AG20443 (cell line): ENCODE measurements at regions not wholly inside any gene's neighbourhood (a gene's known extent, or its start where the extent isn't known, plus 50 kb on each side); places are given as distances from the start of the nearest gene placed in this dataset.
"Not testable (repeated sequence)": the region's sequence is repeated elsewhere in the genome, so short reads cannot be mapped to it uniquely, and the experiment has no call there.

ENCODE experiments used
- DNase-seq: peaks from one replicate; pipeline ENCODE4 v3.0.0; 2012; ENCODE audit warnings: low spot score, mixed read lengths

DNA sequence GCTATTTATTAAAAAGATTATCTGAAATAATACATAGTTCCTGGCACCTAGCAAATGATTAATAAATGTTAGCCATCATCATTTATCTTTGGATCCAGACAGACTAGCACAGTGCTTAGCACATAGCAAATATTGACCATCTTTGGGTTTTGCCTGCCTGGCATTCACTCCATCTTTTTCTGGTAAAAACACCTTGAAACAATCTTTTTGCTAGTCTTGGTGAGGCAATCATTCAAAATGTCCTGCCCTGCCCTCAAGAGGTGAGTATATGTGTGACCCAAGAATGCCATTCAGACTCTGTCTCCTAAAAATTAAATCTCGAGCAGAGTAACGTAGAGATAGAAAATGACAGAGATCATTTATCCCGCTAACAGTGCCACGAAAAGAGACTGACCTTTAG lies 78.3 kb upstream of the ZNF280D start:
- no peak for DNase-seq

GRCh38 chr15:56808160-56808559 lies 74.9 kb upstream of the ZNF280D start:
- DNase-seq = no peak

DNA sequence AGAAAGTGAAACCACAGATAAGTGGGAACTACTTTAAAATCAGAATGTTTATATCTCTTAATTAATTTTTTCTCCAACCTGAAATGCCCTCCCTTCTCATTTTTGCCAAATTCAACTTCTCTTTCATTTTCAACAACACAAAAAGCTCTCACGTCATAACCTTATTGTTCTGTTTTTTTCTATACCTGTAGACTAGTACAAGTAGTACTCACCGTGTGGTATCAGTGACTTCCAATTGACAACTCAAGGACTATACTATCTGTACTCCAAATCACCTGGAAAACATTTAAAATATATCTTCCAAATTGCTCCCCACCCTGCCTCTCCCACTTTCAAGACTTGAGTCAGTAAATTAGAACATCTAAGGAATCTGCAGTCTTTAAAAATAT lies 72.8 kb upstream of the ZNF280D start:
- DNase-seq = no peak

DNA sequence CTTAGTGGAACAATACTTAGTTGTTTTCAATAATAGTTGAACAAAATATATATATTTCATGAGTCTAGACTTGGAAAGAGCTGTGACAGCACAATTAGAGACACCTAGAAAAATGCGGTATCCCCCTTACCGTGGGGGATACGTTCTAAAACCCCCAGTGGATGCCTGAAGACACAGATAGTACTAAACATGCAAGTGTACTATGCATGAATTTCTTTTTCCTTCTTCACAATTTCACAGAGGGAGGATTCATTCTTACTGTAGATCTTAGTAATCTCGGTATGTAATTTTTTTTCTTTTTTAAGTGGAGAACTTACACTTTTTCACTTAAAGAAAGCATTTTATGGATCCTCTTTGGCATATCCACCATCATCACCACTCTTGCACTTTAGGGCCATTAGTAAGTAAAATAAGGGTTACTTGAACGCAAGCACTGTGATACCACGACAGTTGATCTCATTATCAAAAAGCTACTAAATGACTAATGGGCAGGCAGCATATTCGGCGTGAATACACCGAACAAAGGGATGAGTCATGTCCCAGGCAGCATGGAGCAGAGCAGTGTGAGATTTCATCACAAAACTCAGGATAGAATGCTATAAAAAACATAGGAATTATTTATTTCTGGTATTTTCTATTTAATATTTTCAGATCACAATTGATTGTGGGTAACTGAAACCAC lies 72.3 kb upstream of the ZNF280D start:
- DNase-seq = peak; percentile 83

- no peak for DNase-seq
Observed at GRCh38 chr15:56804938-56805337, 71.6 kb upstream of the ZNF280D start.

GRCh38 chr15:56804279-56804678 lies 71.0 kb upstream of the ZNF280D start:
- no peak for DNase-seq

DNA sequence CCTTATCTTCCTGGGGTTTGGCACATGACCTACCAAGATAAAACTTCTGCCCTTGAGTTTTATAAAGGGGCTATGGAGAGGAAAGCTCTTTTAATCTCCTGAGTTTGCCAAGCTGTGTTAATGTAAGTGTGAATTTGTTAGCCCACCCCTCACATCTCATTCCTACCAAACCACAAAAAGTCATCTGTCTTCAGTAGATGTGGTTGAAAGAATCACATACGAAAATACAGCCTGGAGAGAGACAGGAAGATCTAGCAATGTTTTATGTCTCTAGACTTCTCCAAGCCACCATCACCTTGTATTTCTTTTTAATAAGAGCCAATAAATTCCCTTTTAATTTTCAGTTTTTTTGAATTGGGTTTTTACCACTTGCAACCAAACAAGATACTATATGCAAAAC lies 68.9 kb upstream of the ZNF280D start:
- DNase-seq = no peak

DNA sequence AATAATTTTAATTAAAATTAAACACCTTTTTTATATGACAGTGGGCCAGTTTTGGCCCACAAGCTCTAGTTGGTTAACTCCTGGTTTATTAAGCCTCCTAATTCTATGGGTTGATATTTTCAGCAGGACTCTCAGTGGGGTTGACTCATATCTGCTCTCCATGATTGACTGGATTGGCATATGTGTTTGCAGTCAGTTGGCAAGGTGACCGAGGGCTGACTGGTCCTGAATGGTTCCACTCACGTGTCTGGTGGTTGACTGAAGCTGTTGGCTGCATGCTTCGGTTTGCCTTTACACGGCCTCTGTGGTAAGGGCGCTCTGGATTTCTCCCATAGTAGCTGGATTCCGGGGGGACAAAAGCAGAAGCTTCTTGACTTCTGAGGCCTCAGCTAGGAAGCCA lies 65.3 kb upstream of the ZNF280D start:
- no peak for DNase-seq

- no peak for DNase-seq
Observed at GRCh38 chr15:56797720-56798275, 64.5 kb upstream of the ZNF280D start.

GRCh38 chr15:56795502-56795901 lies 62.2 kb upstream of the ZNF280D start:
- no peak for DNase-seq

- DNase-seq = no peak
Observed at GRCh38 chr15:56794553-56795329, 61.4 kb upstream of the ZNF280D start.

GRCh38 chr15:56794165-56794552 lies 60.9 kb upstream of the ZNF280D start:
- no peak for DNase-seq

DNA sequence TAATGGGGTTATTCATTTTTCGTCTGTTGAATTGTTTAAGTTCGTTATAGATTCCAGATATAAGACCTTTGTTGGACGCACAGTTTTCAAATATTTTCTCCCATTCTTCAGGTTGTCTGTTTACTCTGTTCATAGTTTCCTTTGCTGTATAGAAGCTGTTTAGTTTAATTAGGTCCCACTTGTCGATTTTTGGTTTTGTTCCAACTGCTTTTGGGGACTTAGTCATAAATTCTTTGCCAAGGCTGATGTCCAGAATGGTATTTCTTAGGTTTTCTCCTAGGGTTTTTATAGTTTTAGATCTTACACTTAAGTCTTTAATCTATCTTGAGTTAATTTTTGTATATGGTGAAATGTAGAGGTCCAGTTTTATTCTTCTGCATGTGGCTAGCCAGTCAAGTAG lies 58.9 kb upstream of the ZNF280D start:
- no peak for DNase-seq

DNA sequence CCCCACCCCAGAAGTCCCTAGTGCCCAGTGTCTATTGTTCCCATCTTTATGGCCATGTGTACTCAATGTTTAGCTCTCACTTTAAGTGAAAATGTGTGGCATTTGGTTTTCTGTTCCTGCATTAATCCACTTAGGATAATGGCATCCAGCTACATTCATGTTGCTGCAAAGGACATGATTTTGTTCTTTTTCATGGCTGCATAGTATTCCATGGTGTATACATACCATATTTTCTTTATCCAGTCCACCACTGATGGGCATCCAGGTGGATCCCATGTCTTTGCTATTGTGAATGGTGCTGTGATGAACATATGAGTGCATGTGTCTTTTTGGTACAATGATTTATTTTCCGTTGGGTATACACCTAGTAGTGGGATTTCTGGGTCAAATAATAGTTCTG lies 58.2 kb upstream of the ZNF280D start:
- DNase-seq = not testable (repeated sequence)

DNA sequence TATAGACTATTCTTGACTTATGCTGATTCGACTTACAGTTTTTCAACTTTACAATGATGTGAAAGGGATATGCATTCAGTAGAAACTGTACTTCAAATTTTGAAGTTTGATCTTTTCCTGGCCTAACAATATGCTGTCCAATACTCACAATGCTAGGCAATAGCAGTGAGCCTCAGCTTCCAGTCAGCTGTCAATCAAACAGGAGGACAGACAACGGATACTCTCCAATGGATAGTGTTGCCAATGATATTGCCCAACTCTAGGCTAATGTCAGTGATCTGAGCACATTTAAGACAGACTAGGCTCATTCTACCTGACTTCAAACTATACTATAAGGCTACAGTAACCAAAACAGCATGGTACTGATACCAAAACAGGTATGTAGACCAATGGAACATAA lies 55.0 kb upstream of the ZNF280D start:
- no peak for DNase-seq

DNA sequence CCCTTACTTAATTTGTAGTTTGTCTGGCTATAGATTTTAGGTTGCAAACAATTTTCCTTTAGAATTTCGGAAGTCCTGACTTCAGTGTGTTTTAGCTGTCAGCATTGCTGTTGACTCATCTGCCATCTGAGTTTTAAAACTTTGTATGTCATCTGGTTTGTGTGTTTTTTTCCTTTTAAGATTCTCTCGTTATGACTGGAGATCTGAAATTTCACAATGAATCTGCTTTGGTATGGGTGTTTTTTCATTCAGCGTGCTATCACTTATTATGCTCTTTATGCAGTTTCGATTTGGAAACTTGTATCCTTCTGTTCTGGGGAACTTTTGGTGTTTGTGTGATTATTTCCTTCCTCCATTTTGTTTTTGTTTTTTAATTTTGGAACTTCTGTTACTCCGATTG lies 53.7 kb upstream of the ZNF280D start:
- no peak for DNase-seq

DNA sequence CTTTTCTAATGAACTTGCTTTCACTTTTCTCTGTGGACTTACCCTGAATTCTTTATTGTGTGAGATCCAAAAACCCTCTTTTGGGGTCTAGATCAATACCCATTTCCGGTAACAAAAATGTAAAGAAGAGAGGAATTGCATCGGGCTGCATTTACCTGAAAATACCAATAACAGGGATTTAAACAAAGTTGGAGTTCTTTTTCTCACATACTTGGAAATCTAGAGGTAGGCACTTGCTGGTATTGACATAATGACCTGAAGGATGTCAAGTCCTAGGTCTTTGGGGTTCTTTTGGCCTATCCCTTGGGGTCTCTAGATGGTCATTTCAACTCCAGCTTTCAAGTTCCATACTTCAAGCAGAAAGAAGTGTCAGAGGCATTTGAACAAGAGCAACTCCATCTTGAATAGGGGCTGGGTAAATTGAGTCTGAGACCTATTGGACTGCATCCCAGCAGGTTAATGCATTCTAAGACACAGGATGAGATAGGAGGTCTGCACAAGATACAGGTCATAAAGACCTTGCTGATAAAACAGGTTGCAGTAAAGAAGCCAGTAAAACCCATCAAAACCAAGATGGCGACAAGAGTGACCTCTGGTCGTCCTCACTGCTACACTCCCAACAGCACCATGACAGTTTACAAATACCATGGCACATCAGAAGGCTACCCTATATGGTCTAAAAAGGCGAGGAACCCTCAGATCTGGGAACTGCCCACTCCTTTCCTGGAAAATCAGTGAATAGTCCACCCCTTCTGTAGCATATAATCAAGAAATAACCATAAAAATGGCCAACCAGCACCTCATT lies 50.8 kb upstream of the ZNF280D start:
- DNase-seq = no peak

GRCh38 chr15:56783156-56783856 lies 50.0 kb upstream of the ZNF280D start:
- no peak for DNase-seq
